ENCODE measurements at regions not wholly inside any gene's neighbourhood (a gene's known extent, or its start where the extent isn't known, plus 50 kb on each side); places are given as distances from the start of the nearest gene placed in this dataset.

GRCh38 chr3:117308756-117309155 lies 599.2 kb downstream of the TUSC7 start:
- TF ChIP-seq, protein P1, sequence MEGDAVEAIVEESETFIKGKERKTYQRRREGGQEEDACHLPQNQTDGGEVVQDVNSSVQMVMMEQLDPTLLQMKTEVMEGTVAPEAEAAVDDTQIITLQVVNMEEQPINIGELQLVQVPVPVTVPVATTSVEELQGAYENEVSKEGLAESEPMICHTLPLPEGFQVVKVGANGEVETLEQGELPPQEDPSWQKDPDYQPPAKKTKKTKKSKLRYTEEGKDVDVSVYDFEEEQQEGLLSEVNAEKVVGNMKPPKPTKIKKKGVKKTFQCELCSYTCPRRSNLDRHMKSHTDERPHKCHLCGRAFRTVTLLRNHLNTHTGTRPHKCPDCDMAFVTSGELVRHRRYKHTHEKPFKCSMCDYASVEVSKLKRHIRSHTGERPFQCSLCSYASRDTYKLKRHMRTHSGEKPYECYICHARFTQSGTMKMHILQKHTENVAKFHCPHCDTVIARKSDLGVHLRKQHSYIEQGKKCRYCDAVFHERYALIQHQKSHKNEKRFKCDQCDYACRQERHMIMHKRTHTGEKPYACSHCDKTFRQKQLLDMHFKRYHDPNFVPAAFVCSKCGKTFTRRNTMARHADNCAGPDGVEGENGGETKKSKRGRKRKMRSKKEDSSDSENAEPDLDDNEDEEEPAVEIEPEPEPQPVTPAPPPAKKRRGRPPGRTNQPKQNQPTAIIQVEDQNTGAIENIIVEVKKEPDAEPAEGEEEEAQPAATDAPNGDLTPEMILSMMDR (IDR thresholded peaks at IDR 0.05): no peak
- no peak for ATAC-seq

DNA sequence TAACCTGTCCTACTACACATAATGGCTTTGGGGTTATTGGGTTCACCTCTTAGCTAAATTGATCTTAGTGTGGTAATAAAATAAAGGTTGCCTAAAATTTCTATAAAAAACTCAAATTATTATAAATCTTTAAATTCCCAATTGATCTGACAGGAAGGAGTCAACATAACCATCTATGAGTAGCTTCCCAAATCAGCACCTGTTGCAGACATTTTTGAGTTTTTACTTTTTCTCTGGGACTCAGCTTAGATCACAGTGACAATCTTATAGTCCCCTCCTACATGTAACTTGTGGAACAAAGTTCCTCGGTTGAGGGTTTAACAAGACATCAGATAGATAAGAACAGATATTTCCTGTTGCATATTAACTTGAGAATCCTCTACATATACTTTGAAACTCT lies 601.0 kb downstream of the TUSC7 start:
- no peaks in the 10 kb centered on the region for H3K9me3 ChIP-seq
- no peak overlapping the region for H3K4me3 ChIP-seq
- no peaks in the 10 kb centered on the region for H3K4me1 ChIP-seq
- no peak overlapping the region for H3K27ac ChIP-seq
- intact Hi-C loops (cut with DNase I): no loop called here
- DNase-seq (no peak), ATAC-seq (no peak)
- H3K36me3 ChIP-seq: no peaks in the 10 kb centered on the region
- TF ChIP-seq, protein P1 (IDR thresholded peaks at IDR 0.05): no peak
- H3K27me3 ChIP-seq (ENCODE audit: low read depth): no peaks in the 10 kb centered on the region

More at GRCh38 chr3:117308756-117309155, 599.2 kb downstream of the TUSC7 start:
- H3K4me1 ChIP-seq: no peaks in the 10 kb centered on the region
- no peak for DNase-seq
- intact Hi-C loops (cut with DNase I): no loop called here
- no peaks in the 10 kb centered on the region for H3K9me3 ChIP-seq
- no peak overlapping the region for H3K4me3 ChIP-seq
- H3K27ac ChIP-seq: no peak overlapping the region
- no peaks in the 10 kb centered on the region for H3K36me3 ChIP-seq
- no peaks in the 10 kb centered on the region for H3K27me3 ChIP-seq (ENCODE audit: low read depth)

GRCh38 chr3:117314441-117315150 lies 605.0 kb downstream of the TUSC7 start:
- DNase-seq (no peak), ATAC-seq (no peak)

DNA sequence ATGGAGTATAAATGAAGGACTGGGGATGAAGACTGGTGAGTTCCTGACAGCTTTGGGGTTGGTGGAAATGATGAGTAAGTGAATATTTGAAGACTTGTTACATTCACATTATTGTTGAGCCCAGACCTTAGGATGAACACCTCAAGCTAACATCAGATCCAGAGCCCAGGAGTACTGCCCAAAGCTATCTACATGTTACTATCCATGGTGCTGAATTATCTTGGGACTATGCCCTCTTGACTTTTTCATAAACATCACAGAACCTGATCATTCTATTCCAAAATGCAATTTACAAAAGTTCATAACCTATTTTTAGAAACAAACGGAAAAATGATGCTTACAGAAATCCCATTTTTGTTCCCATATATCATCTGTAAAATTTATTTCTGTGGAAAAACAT lies 613.3 kb downstream of the TUSC7 start:
- no peak for ATAC-seq
- H3K4me3 ChIP-seq: no peak overlapping the region
- H3K27me3 ChIP-seq (ENCODE audit: low read depth): no peaks in the 10 kb centered on the region
- H3K4me1 ChIP-seq: no peaks in the 10 kb centered on the region
- no peak for DNase-seq
- no peak overlapping the region for H3K27ac ChIP-seq
- TF ChIP-seq, protein P1 (IDR thresholded peaks at IDR 0.05): no peak
- no peaks in the 10 kb centered on the region for H3K9me3 ChIP-seq
- intact Hi-C loops (cut with DNase I): no loop called here
- no peaks in the 10 kb centered on the region for H3K36me3 ChIP-seq

More at GRCh38 chr3:117314441-117315150, 605.0 kb downstream of the TUSC7 start:
- TF ChIP-seq, protein P1 (IDR thresholded peaks at IDR 0.05): no peak
- Histone ChIP-seq H3K36me3 (no peaks in the 10 kb centered on the region), H3K4me1 (no peaks in the 10 kb centered on the region), H3K9me3 (no peaks in the 10 kb centered on the region), H3K27ac (no peak overlapping the region), H3K4me3 (no peak overlapping the region), H3K27me3 (ENCODE audit: low read depth) (no peaks in the 10 kb centered on the region)
- intact Hi-C loops (cut with DNase I): no loop called here

GRCh38 chr3:117346901-117347300 lies 637.3 kb downstream of the TUSC7 start:
- no peak overlapping the region for H3K27ac ChIP-seq
- TF ChIP-seq, protein P1 (IDR thresholded peaks at IDR 0.05): no peak
- H3K27me3 ChIP-seq (ENCODE audit: low read depth): no peaks in the 10 kb centered on the region
- DNase-seq: no peak
- ATAC-seq: peak; percentile 35 to 39
- no peaks in the 10 kb centered on the region for H3K4me1 ChIP-seq
- H3K9me3 ChIP-seq: no peaks in the 10 kb centered on the region
- H3K36me3 ChIP-seq: no peaks in the 10 kb centered on the region
- H3K4me3 ChIP-seq: no peak overlapping the region
- intact Hi-C loops (cut with DNase I): no loop called here

All from lower lobe of right lung (tissue), 2 donors.